ENCODE measurements at regions not wholly inside any gene's neighbourhood (a gene's known extent, or its start where the extent isn't known, plus 50 kb on each side); places are given as distances from the start of the nearest gene placed in this dataset.
"Not testable (repeated sequence)": the region's sequence is repeated elsewhere in the genome, so short reads cannot be mapped to it uniquely, and the experiment has no call there.

- DNase-seq (ENCODE audit: low read depth in 2 of 2) = no peak
Measured at GRCh38 chr20:12069181-12069580, 151.5 kb downstream of the BTBD3 start.

- DNase-seq (ENCODE audit: low read depth in 2 of 2) = no peak
Measured at GRCh38 chr20:12072221-12072953, 154.7 kb downstream of the BTBD3 start.

GRCh38 chr20:12072954-12073264, 155.2 kb downstream of the BTBD3 start:
- no peak for DNase-seq (ENCODE audit: low read depth in 2 of 2)

- DNase-seq (ENCODE audit: low read depth in 2 of 2) = no peak
Measured at GRCh38 chr20:12074111-12074655, 156.5 kb downstream of the BTBD3 start.

GRCh38 chr20:12076200-12076599, 158.5 kb downstream of the BTBD3 start:
- DNase-seq (ENCODE audit: low read depth in 2 of 2) = no peak

GRCh38 chr20:12077875-12078274, 160.2 kb downstream of the BTBD3 start:
- no peak for DNase-seq (ENCODE audit: low read depth in 2 of 2)

GRCh38 chr20:12079490-12079889, 161.8 kb downstream of the BTBD3 start:
- DNase-seq (ENCODE audit: low read depth in 2 of 2) = no peak

- DNase-seq (ENCODE audit: low read depth in 2 of 2) = no peak
Measured at GRCh38 chr20:12083269-12083668, 165.6 kb downstream of the BTBD3 start.

- no peak for DNase-seq (ENCODE audit: low read depth in 2 of 2)
Measured at GRCh38 chr20:12084482-12084881, 166.8 kb downstream of the BTBD3 start.

GRCh38 chr20:12086359-12086758, 168.7 kb downstream of the BTBD3 start:
- no peak for DNase-seq (ENCODE audit: low read depth in 2 of 2)

- DNase-seq (ENCODE audit: low read depth in 2 of 2) = peak in 1 of 2 donors; percentile 67
Measured at GRCh38 chr20:12090920-12091319, 173.2 kb downstream of the BTBD3 start.

GRCh38 chr20:12093057-12093796, 175.5 kb downstream of the BTBD3 start:
- no peak for DNase-seq (ENCODE audit: low read depth in 2 of 2)

GRCh38 chr20:12093797-12094190, 176.1 kb downstream of the BTBD3 start:
- not testable (repeated sequence) for DNase-seq (ENCODE audit: low read depth in 2 of 2)

- no peak for DNase-seq (ENCODE audit: low read depth in 2 of 2)
Measured at GRCh38 chr20:12095180-12095920, 177.7 kb downstream of the BTBD3 start.

GRCh38 chr20:12098421-12098820, 180.7 kb downstream of the BTBD3 start:
- no peak for DNase-seq (ENCODE audit: low read depth in 2 of 2)

GRCh38 chr20:12108846-12109245, 191.2 kb downstream of the BTBD3 start:
- no peak for DNase-seq (ENCODE audit: low read depth in 2 of 2)

- no peak for DNase-seq (ENCODE audit: low read depth in 2 of 2)
Measured at GRCh38 chr20:12110274-12110673, 192.6 kb downstream of the BTBD3 start.

- no peak for DNase-seq (ENCODE audit: low read depth in 2 of 2)
Measured at GRCh38 chr20:12110711-12111110, 193.0 kb downstream of the BTBD3 start.

- DNase-seq (ENCODE audit: low read depth in 2 of 2) = no peak
Measured at GRCh38 chr20:12111431-12112088, 193.9 kb downstream of the BTBD3 start.

GRCh38 chr20:12112089-12112474, 194.4 kb downstream of the BTBD3 start:
- no peak for DNase-seq (ENCODE audit: low read depth in 2 of 2)

- no peak for DNase-seq (ENCODE audit: low read depth in 2 of 2)
Measured at GRCh38 chr20:12112665-12113064, 195.0 kb downstream of the BTBD3 start.

GRCh38 chr20:12113075-12113467, 195.4 kb downstream of the BTBD3 start:
- DNase-seq (ENCODE audit: low read depth in 2 of 2) = no peak
